Keratinocyte (primary cell): ENCODE measurements at regions not wholly inside any gene's neighbourhood (a gene's known extent, or its start where the extent isn't known, plus 50 kb on each side); places are given as distances from the start of the nearest gene placed in this dataset.

Experiments
- DNase-seq: peaks from one replicate; pipeline ENCODE4 v3.0.0-alpha.2; 2011; ENCODE audit warnings: low read depth, missing footprints, low spot score
- FAIRE-seq: peaks from 2 replicates; lab custom pipeline; 2011; peaks lifted over from hg19 to GRCh38; lab: Jason Lieb, UNC
- H2AFZ ChIP-seq: 2 replicates; pipeline ENCODE4 v1.6.0; 2012; ENCODE audit warnings: low read length, control low read depth, inconsistent platforms; ENCODE audit not compliant: control insufficient read depth
- H3K27ac ChIP-seq: 2 replicates; pipeline ENCODE4 v1.5.1; 2011; ENCODE audit warnings: low read length; ENCODE audit not compliant: control insufficient read depth, insufficient read depth
- H3K27me3 ChIP-seq: 3 replicates; pipeline ENCODE4 v1.6.0; 2011; ENCODE audit warnings: low read length; ENCODE audit not compliant: control insufficient read depth, insufficient read depth; ENCODE audit errors: extremely low read depth
- H3K36me3 ChIP-seq, 2 experiments: 2 replicates in 1 of 2; 3 replicates in 1 of 2; pipeline ENCODE4 v1.5.1; 2011; ENCODE audit warnings: low read length in 2 of 2, mild to moderate bottlenecking in 1 of 2; ENCODE audit not compliant: control insufficient read depth in 2 of 2, insufficient read depth in 2 of 2; ENCODE audit errors: extremely low read depth in 1 of 2
- H3K4me1 ChIP-seq: 3 replicates; pipeline ENCODE4 v1.5.1; 2011; ENCODE audit warnings: low read length; ENCODE audit not compliant: control insufficient read depth, insufficient read depth; ENCODE audit errors: extremely low read depth
- H3K4me2 ChIP-seq: 3 replicates; pipeline ENCODE4 v1.6.0; 2011; ENCODE audit warnings: low read depth, low read length; ENCODE audit not compliant: control insufficient read depth, insufficient read depth; ENCODE audit errors: extremely low read depth
- H3K4me3 ChIP-seq, 3 experiments: fragments of 200-600 bp in 1 of 3; sonication (generic) in 1 of 3; 2 replicates in 2 of 3; 3 replicates in 1 of 3; pipeline ENCODE4 v1.5.1; 2011 to 2016; ENCODE audit warnings: low read length in 3 of 3, mild to moderate bottlenecking in 3 of 3, control low read depth in 2 of 3, inconsistent platforms in 1 of 3, low read depth in 1 of 3, mixed read lengths in 1 of 3, mixed run types in 1 of 3, moderate library complexity in 1 of 3; ENCODE audit not compliant: control insufficient read depth in 2 of 3, insufficient read depth in 2 of 3; ENCODE audit errors: extremely low read depth in 1 of 3
- H3K79me2 ChIP-seq: 2 replicates; pipeline ENCODE4 v1.6.0; 2012; ENCODE audit warnings: low read length; ENCODE audit not compliant: control insufficient read depth, insufficient read depth
- H3K9ac ChIP-seq: 3 replicates; pipeline ENCODE4 v1.6.0; 2011; ENCODE audit warnings: low read length; ENCODE audit not compliant: control insufficient read depth, insufficient read depth; ENCODE audit errors: extremely low read depth
- H3K9me1 ChIP-seq: 3 replicates; pipeline ENCODE4 v1.6.0; 2011; ENCODE audit warnings: low read length; ENCODE audit not compliant: control insufficient read depth, insufficient read depth; ENCODE audit errors: extremely low read depth
- H3K9me3 ChIP-seq: 2 replicates; pipeline ENCODE4 v1.5.1; 2012; ENCODE audit warnings: low read depth, low read length; ENCODE audit not compliant: control insufficient read depth
- H4K20me1 ChIP-seq: 3 replicates; pipeline ENCODE4 v1.6.0; 2011; ENCODE audit warnings: low read length; ENCODE audit not compliant: control insufficient read depth, insufficient read depth; ENCODE audit errors: extremely low read depth
- EZH2 ChIP-seq: IDR thresholded peaks from one replicate; pipeline ENCODE4 v1.6.1; 2012; ENCODE audit warnings: inconsistent platforms, mild to moderate bottlenecking, low read length, moderate library complexity
- dilution Hi-C: fragments of 300-500 bp; cut with MboI; formaldehyde crosslinking; loops from one replicate; pipeline ENCODE4 v1.7.0; 2020; ENCODE audit warnings: low sequenced_read_pairs; ENCODE audit not compliant: extremely low pct_ligation_motif_present
- TF ChIP-seq, protein P1 (sequence below), 3 experiments: IDR thresholded peaks in 1 of 3; conservative IDR thresholded peaks in 1 of 3; optimal IDR thresholded peaks in 1 of 3; 2 replicates in 2 of 3; 3 replicates in 1 of 3; pipeline versions ENCODE3 to v1.5.1; 2011; ENCODE audit warnings: low read length in 3 of 3, mild to moderate bottlenecking in 3 of 3, moderate library complexity in 2 of 3, control low read depth in 1 of 3, inconsistent platforms in 1 of 3; ENCODE audit not compliant: insufficient read depth in 2 of 3; ENCODE audit errors: extremely low read depth in 1 of 3

DNA sequence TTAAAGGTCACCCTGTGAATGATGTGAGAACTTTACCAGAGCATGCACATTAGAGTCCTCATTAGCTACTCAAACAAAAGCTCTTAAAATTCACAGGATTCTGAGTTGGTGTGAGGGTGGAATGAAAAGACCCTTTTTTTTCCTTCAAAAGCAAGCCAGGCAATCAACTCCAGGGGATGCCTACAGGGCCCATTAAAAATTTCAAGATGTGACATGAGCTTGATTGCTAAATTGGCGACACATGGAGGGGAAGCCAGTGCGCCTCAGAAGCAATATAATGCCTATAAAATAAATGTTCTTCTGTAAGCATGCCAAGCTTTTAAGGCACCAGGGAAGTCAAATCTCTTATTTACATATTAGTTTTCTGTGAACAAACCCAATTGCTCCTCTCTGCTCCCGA, 328.8 kb upstream of the SUCLG2 start:
- H3K27me3 ChIP-seq: no peaks in the 10 kb centered on the region
- no peaks in the 10 kb centered on the region for H3K79me2 ChIP-seq
- TF ChIP-seq EZH2: no peak
- TF ChIP-seq, protein P1, sequence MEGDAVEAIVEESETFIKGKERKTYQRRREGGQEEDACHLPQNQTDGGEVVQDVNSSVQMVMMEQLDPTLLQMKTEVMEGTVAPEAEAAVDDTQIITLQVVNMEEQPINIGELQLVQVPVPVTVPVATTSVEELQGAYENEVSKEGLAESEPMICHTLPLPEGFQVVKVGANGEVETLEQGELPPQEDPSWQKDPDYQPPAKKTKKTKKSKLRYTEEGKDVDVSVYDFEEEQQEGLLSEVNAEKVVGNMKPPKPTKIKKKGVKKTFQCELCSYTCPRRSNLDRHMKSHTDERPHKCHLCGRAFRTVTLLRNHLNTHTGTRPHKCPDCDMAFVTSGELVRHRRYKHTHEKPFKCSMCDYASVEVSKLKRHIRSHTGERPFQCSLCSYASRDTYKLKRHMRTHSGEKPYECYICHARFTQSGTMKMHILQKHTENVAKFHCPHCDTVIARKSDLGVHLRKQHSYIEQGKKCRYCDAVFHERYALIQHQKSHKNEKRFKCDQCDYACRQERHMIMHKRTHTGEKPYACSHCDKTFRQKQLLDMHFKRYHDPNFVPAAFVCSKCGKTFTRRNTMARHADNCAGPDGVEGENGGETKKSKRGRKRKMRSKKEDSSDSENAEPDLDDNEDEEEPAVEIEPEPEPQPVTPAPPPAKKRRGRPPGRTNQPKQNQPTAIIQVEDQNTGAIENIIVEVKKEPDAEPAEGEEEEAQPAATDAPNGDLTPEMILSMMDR (optimal IDR thresholded peaks at IDR 0.05 in 1 of 3, IDR thresholded peaks at IDR 0.05 in 1 of 3, conservative IDR thresholded peaks at IDR 0.05 in 1 of 3; ENCODE audit: extremely low read depth in 1 of 3, insufficient read depth in 2 of 3, low read length in 3 of 3): no peak
- dilution Hi-C loops: no loop called here
- H3K9me1 ChIP-seq: no peaks in the 10 kb centered on the region
- H3K9me3 ChIP-seq: no peaks in the 10 kb centered on the region
- no peaks in the 10 kb centered on the region for H3K36me3 ChIP-seq
- H3K27ac ChIP-seq: no peak overlapping the region
- H2AFZ ChIP-seq: no peak overlapping the region
- H3K4me2 ChIP-seq: no peak overlapping the region
- FAIRE-seq: no peak
- no peak overlapping the region for H3K4me3 ChIP-seq
- no peak for DNase-seq
- H4K20me1 ChIP-seq: no peaks in the 10 kb centered on the region
- no peaks in the 10 kb centered on the region for H3K4me1 ChIP-seq
- H3K9ac ChIP-seq: no peak overlapping the region

DNA sequence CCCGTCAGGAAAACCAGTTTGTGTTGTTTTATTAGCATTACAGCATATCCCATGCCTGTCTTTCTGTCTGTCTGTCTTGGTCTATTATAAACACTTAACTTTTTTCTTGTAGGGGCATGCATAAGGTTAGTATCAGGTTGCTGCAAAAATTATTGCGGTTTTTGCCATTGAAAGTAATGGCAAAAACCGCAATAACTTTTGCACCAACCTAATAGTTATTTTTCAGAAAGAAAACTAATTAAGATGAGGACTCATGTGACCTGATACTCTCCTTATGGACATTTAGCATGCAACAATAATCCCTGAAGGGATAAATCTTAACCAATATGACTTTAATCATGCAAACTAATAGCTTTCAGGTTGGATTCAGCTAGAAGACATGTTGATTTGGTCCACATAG, 326.7 kb upstream of the SUCLG2 start:
- no peak for TF ChIP-seq EZH2
- TF ChIP-seq, protein P1 (optimal IDR thresholded peaks at IDR 0.05 in 1 of 3, IDR thresholded peaks at IDR 0.05 in 1 of 3, conservative IDR thresholded peaks at IDR 0.05 in 1 of 3; ENCODE audit: extremely low read depth in 1 of 3, insufficient read depth in 2 of 3, low read length in 3 of 3): no peak
- FAIRE-seq (no peak), DNase-seq (no peak)
- H3K79me2 ChIP-seq: no peaks in the 10 kb centered on the region
- dilution Hi-C loops: no loop called here
- H3K9me1 ChIP-seq: no peaks in the 10 kb centered on the region
- no peaks in the 10 kb centered on the region for H3K27me3 ChIP-seq
- no peak overlapping the region for H3K9ac ChIP-seq
- H3K4me1 ChIP-seq: no peaks in the 10 kb centered on the region
- no peak overlapping the region for H3K27ac ChIP-seq
- no peaks in the 10 kb centered on the region for H4K20me1 ChIP-seq
- H3K9me3 ChIP-seq: no peaks in the 10 kb centered on the region
- no peaks in the 10 kb centered on the region for H3K36me3 ChIP-seq
- no peak overlapping the region for H3K4me2 ChIP-seq
- no peak overlapping the region for H3K4me3 ChIP-seq
- no peak overlapping the region for H2AFZ ChIP-seq
